Fibroblast of villous mesenchyme (primary cell): ENCODE measurements at regions not wholly inside any gene's neighbourhood (a gene's known extent, or its start where the extent isn't known, plus 50 kb on each side); places are given as distances from the start of the nearest gene placed in this dataset.

Experiments used
- DNase-seq: peaks from one replicate; pipeline ENCODE4 v3.0.0-alpha.2; 2010; ENCODE audit warnings: low read depth
- H3K4me3 ChIP-seq: 2 replicates; pipeline ENCODE4 v1.5.1; 2011; ENCODE audit warnings: low read depth, mild to moderate bottlenecking, low read length
- TF ChIP-seq, protein P1 (sequence below): IDR thresholded peaks from 2 replicates; pipeline ENCODE4 v1.5.1; 2012; ENCODE audit warnings: low read depth, mild to moderate bottlenecking, low read length; ENCODE audit not compliant: insufficient read depth

DNA sequence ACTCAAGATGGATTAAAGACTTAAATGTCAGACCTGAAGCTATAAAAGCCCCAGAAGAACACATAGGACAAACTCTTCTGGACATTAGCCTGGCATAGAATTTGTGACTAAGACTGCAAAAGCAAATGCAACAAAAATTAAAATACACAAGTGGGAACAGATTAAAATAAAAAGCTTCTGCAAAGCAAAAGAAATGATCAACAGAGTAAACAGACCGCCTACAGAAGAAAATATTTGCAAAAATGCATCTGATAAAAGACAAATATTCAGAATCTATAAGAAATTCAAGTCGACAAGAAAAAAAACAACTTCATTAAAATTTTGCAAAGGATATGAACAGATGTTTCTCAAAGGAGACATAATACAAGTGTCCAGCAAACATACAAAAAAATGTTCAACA lies 537.8 kb downstream of the SLITRK1 start:
- TF ChIP-seq, protein P1, sequence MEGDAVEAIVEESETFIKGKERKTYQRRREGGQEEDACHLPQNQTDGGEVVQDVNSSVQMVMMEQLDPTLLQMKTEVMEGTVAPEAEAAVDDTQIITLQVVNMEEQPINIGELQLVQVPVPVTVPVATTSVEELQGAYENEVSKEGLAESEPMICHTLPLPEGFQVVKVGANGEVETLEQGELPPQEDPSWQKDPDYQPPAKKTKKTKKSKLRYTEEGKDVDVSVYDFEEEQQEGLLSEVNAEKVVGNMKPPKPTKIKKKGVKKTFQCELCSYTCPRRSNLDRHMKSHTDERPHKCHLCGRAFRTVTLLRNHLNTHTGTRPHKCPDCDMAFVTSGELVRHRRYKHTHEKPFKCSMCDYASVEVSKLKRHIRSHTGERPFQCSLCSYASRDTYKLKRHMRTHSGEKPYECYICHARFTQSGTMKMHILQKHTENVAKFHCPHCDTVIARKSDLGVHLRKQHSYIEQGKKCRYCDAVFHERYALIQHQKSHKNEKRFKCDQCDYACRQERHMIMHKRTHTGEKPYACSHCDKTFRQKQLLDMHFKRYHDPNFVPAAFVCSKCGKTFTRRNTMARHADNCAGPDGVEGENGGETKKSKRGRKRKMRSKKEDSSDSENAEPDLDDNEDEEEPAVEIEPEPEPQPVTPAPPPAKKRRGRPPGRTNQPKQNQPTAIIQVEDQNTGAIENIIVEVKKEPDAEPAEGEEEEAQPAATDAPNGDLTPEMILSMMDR, result no peak
- no peak for DNase-seq

DNA sequence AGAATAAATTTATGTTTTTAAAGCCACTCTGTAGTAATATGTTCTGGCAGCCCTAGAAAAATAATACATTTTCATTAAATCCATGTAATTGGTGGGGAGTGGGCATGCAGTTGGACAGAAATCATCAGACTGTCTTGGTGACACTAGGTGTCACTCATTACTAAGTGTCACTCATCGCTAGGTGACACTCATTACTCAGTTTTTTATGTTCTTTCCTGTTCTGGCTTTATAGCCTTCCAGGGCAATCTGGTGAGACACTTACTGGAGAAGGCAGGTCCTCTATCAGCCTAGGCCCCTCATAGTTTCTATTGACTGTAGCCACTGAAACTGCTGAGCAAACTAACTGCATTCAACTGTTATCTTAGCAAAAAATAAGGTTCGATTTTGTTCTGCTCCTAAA lies 542.1 kb downstream of the SLITRK1 start:
- no peak for DNase-seq
- TF ChIP-seq, protein P1, result no peak
- no peak overlapping the region for H3K4me3 ChIP-seq

More for the DNA sequence above, 537.8 kb downstream of the SLITRK1 start:
- no peak overlapping the region for H3K4me3 ChIP-seq

DNA sequence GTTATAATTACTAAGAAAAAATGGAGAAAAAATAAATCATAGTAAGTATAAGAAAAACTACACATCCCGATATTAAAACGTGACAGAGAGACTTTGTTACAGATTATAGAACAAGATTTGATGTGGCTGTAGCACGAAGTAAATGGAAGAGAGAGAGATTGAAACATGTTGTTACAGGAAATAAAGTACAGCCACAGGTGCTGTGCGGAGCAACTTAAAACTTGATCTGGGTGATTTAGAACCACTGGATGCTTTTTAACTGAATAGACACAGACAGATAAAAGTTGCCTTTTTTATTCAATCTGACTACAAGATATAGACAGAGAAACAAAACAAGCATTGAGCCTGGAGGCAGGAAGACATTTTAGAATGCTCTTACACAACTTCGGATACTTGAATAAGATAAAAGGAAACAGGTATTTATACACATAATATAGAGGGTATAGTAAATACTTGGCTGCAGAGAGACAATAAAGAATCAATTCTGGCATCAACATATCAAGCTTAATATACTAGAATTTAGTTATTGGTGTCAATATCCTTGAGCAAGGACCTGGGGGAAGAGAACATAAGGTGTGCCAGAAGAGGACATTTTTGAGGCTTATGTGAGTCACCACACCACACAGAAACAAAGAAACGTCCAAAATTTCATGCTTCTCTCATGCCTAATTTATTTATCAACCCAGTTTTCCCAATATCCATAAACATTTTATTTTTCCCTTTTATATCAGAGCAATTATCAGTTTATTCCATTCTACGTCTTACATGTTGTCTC lies 548.5 kb downstream of the SLITRK1 start:
- no peak for DNase-seq
- TF ChIP-seq, protein P1, result no peak
- no peak overlapping the region for H3K4me3 ChIP-seq

DNA sequence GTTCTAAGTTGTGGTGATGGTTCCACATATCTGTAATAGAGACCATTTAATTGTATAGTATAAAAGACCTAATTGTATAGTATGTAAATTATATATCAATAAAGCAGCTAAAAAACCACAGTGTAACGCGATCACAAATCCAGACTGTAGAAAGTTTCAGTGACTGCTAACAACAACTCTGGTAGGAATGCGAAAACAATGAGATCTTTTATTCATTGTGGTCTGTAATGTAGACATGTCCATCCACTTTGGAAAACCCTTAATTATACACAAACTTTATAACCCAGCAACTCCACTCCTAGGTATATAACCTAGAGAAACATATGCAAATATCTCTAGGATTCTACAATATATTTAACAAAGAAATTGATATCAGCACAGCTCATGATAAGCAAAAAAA lies 549.5 kb downstream of the SLITRK1 start:
- no peak overlapping the region for H3K4me3 ChIP-seq
- no peak for DNase-seq
- TF ChIP-seq, protein P1, result no peak

DNA sequence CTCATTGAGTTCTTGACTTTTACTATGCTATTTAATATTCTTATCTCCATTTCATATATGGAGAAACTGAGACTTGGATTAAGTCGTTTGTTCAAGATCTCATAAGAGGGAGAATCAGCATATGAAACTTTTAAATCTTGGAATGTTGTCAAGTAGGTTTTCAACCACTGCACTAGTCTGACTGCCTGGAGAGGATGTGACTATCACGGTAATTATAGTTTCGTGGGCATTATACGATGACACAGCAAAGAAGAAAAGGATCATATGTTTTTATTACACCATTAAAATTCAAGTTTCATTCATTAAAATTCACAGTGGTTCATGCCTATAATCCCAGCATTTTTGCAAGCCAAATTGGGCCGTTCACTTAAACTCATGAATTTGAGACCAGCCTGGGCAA lies 555.2 kb downstream of the SLITRK1 start:
- DNase-seq, result no peak
- no peak overlapping the region for H3K4me3 ChIP-seq
- TF ChIP-seq, protein P1, result no peak

DNA sequence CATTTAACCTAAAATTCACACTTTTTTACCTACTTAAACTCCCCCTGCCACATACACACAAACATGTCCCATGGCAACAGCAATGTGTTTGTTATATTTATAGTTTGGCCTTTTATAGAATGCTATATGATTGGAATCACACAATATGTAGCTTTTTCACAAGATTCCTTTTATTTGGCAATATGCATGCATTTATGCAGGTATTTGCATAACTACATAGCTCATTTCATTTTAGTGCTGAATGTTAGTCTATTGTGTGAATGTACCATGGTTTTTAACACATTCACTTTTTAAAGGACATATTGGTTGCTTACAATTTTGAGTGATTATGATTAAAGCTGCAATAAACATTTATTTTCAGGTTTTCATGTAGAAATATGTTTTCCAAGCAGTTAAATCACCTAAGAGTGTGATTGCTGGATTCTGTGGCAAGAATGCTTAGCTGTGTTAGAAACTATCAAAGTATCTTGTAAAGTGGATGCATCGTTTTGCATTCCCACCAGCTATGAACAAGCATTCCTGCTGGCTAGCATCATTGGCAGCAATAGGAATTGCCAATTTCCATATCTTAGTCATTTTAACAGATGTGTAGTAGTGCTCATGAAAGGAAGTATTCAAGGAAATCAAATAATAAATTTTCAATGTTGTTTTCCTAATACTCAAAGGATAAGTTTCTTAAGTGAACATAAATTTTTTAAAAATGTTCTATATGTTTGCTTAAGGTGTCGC lies 557.0 kb downstream of the SLITRK1 start:
- TF ChIP-seq, protein P1, result no peak
- no peak overlapping the region for H3K4me3 ChIP-seq
- no peak for DNase-seq
